ENCODE measurements at regions not wholly inside any gene's neighbourhood (a gene's known extent, or its start where the extent isn't known, plus 50 kb on each side); places are given as distances from the start of the nearest gene placed in this dataset.

DNA sequence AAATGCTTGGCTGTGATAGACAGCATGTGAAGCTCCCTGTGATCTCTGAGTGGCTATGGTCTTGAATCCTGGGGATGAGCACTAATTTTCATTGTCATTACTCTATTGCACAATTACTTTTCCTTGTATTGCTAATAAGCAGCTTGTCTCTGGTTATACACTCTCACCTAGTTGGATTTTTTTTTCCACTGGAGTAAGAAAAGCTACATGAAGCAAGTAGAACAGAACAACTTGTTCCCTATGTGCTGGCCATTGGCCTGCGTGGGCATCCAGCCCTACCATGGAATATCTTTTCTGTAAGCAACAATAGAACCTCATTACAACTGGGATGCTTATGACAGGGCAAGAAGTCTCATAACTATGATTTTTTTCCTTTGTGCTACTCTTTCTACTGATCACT lies 807.4 kb downstream of the TNS3 start:
- H3K27me3 Mint-ChIP-seq (ENCODE audit: low read depth in 2 of 2), result no peaks in the 10 kb centered on the region
- H3K4me3 ChIP-seq (ENCODE audit: low read length), result no peak overlapping the region
- H3K4me1 ChIP-seq (ENCODE audit: control insufficient read depth, insufficient read depth, low read length), result no peaks in the 10 kb centered on the region
- no peaks in the 10 kb centered on the region for H3K4me1 Mint-ChIP-seq
- no peak overlapping the region for H3K27ac ChIP-seq (ENCODE audit: low read length)
- no peaks in the 10 kb centered on the region for H3K27me3 ChIP-seq (ENCODE audit: control insufficient read depth, insufficient read depth, low read length)
- WGBS (ENCODE audit: insufficient coverage), result 67% methylated on average over 1 of the region's 1 CpG
- H3K27ac Mint-ChIP-seq, result no peak overlapping the region
- peaks cover under 1% of the 10 kb centered on the region for H3K9me3 ChIP-seq (ENCODE audit: control insufficient read depth, insufficient read depth, low read length)
- DNase-seq (no peak), ATAC-seq (no peak)
- H3K4me3 Mint-ChIP-seq, result no peak overlapping the region
- H3K36me3 ChIP-seq (ENCODE audit: control insufficient read depth, insufficient read depth, low read length), result no peaks in the 10 kb centered on the region
- peaks cover 3 to 9% of the 10 kb centered on the region in 2 donors for H3K9me3 Mint-ChIP-seq
- intact Hi-C loops (cut with micrococcal nuclease), result no loop called here
- TF ChIP-seq CTCF (IDR thresholded peaks at IDR 0.05), result no peak
- no peaks in the 10 kb centered on the region for H3K36me3 Mint-ChIP-seq

GRCh38 chr7:46772776-46773175 lies 809.1 kb downstream of the TNS3 start:
- Histone ChIP-seq H3K27ac (ENCODE audit: low read length) (no peak overlapping the region), H3K27me3 (ENCODE audit: control insufficient read depth, insufficient read depth, low read length) (no peaks in the 10 kb centered on the region), H3K9me3 (ENCODE audit: control insufficient read depth, insufficient read depth, low read length) (peaks cover 7% of the 10 kb centered on the region), H3K4me3 (ENCODE audit: low read length) (no peak overlapping the region), H3K4me1 (ENCODE audit: control insufficient read depth, insufficient read depth, low read length) (no peaks in the 10 kb centered on the region), H3K36me3 (ENCODE audit: control insufficient read depth, insufficient read depth, low read length) (no peaks in the 10 kb centered on the region)
- 89% methylated on average over 1 of the region's 1 CpG for WGBS (ENCODE audit: insufficient coverage)
- no peak for ATAC-seq
- Mint-ChIP-seq H3K4me1 (no peaks in the 10 kb centered on the region), H3K27me3 (ENCODE audit: low read depth in 2 of 2) (no peaks in the 10 kb centered on the region), H3K9me3 (peaks cover 0 to 16% of the 10 kb centered on the region in 2 donors), H3K27ac (no peak overlapping the region), H3K36me3 (no peaks in the 10 kb centered on the region), H3K4me3 (no peak overlapping the region)
- TF ChIP-seq CTCF (IDR thresholded peaks at IDR 0.05), result no peak
- DNase-seq, result no peak
- intact Hi-C loops (cut with micrococcal nuclease), result no loop called here

DNA sequence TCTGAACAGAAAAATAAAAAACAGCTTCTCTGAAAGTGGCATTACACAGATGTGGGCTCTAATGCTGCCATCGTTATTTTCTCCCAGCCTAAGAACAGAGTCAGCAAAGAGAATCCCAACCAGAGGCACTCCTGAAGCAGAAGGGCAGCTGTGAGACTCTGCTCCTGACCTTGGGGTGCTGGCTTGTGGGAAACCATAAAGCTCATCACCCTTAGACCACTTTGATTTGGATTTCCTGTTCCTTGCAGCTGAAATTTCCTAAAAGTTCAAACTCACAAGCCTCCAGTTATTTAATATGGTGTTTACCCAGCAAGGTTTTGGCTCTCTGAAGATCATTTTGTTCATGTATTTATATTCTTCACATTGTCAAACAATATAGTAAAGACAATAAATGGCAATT lies 814.8 kb downstream of the TNS3 start:
- 92% methylated on average over 1 of the region's 1 CpG for WGBS (ENCODE audit: insufficient coverage)
- intact Hi-C loops (cut with micrococcal nuclease), result no loop called here
- Histone ChIP-seq H3K4me3 (ENCODE audit: low read length) (no peak overlapping the region), H3K9me3 (ENCODE audit: control insufficient read depth, insufficient read depth, low read length) (peaks cover 7% of the 10 kb centered on the region), H3K36me3 (ENCODE audit: control insufficient read depth, insufficient read depth, low read length) (no peaks in the 10 kb centered on the region), H3K27me3 (ENCODE audit: control insufficient read depth, insufficient read depth, low read length) (no peaks in the 10 kb centered on the region), H3K4me1 (ENCODE audit: control insufficient read depth, insufficient read depth, low read length) (no peaks in the 10 kb centered on the region), H3K27ac (ENCODE audit: low read length) (no peak overlapping the region)
- Mint-ChIP-seq H3K4me1 (no peaks in the 10 kb centered on the region), H3K9me3 (peaks cover 3 to 20% of the 10 kb centered on the region in 2 donors), H3K4me3 (no peak overlapping the region), H3K27ac (no peak overlapping the region), H3K27me3 (ENCODE audit: low read depth in 2 of 2) (no peaks in the 10 kb centered on the region), H3K36me3 (no peaks in the 10 kb centered on the region)
- TF ChIP-seq CTCF (IDR thresholded peaks at IDR 0.05), result no peak
- DNase-seq, result no peak
- ATAC-seq, result no peak

GRCh38 chr7:46764100-46764936 lies 817.6 kb downstream of the TNS3 start:
- Histone ChIP-seq H3K36me3 (ENCODE audit: control insufficient read depth, insufficient read depth, low read length) (no peaks in the 10 kb centered on the region), H3K9me3 (ENCODE audit: control insufficient read depth, insufficient read depth, low read length) (peaks cover 4% of the 10 kb centered on the region), H3K27me3 (ENCODE audit: control insufficient read depth, insufficient read depth, low read length) (no peaks in the 10 kb centered on the region), H3K4me3 (ENCODE audit: low read length) (no peak overlapping the region), H3K4me1 (ENCODE audit: control insufficient read depth, insufficient read depth, low read length) (no peaks in the 10 kb centered on the region), H3K27ac (ENCODE audit: low read length) (no peak overlapping the region)
- Mint-ChIP-seq H3K27ac (no peak overlapping the region), H3K4me3 (no peak overlapping the region), H3K36me3 (no peaks in the 10 kb centered on the region), H3K27me3 (ENCODE audit: low read depth in 2 of 2) (no peaks in the 10 kb centered on the region), H3K4me1 (no peaks in the 10 kb centered on the region), H3K9me3 (peaks cover 8 to 19% of the 10 kb centered on the region in 2 donors)
- TF ChIP-seq CTCF (IDR thresholded peaks at IDR 0.05), result no peak
- DNase-seq, result no peak
- intact Hi-C loops (cut with micrococcal nuclease), result no loop called here
- WGBS (ENCODE audit: insufficient coverage), result 90% methylated on average over 3 of the region's 3 CpGs
- no peak for ATAC-seq

Data from natural killer cell (primary cell).